Tibial nerve (tissue), 4 donors: ENCODE measurements at regions not wholly inside any gene's neighbourhood (a gene's known extent, or its start where the extent isn't known, plus 50 kb on each side); places are given as distances from the start of the nearest gene placed in this dataset.
A peak's percentile ranks its signal among the peaks of the same experiment; 100 is the strongest.

ENCODE experiments used
- DNase-seq, 2 donors: peaks; one replicate each; pipeline ENCODE4 v3.0.0-alpha.2; 2019; ENCODE audit warnings: low spot score in 2 of 2
- H3K27ac ChIP-seq, 4 donors: fragments of 200-600 bp; sonication (generic) in 3 of 4; one replicate each; pipeline ENCODE4 v1.5.1; 2017 to 2019; ENCODE audit warnings: mild to moderate bottlenecking in 1 of 4
- H3K27me3 ChIP-seq, 2 donors: fragments of 200-600 bp; sonication (generic) in 1 of 2; one replicate each; pipeline versions ENCODE4 v1.5.1 to v1.6.0; 2017 to 2019
- H3K36me3 ChIP-seq, 3 donors: fragments of 200-600 bp; sonication (generic); one replicate each; pipeline ENCODE4 v1.5.1; 2018 to 2019
- H3K4me1 ChIP-seq, 4 donors: fragments of 200-600 bp; sonication (generic) in 3 of 4; one replicate each; pipeline ENCODE4 v1.5.1; 2017 to 2019
- H3K4me3 ChIP-seq, 4 donors: fragments of 200-600 bp; sonication (generic) in 3 of 4; one replicate each; pipeline ENCODE4 v1.5.1; 2017 to 2019; ENCODE audit warnings: mild to moderate bottlenecking in 1 of 4, moderate library complexity in 1 of 4
- H3K9me3 ChIP-seq, 4 donors: fragments of 200-600 bp; sonication (generic) in 3 of 4; one replicate each; pipeline ENCODE4 v1.5.1; 2017 to 2019
- EP300 ChIP-seq, 2 donors: sonication (generic); formaldehyde crosslinking; IDR thresholded peaks; one replicate each; pipeline ENCODE4 v1.6.1; 2017; ENCODE audit warnings: antibody characterized with exemption in 2 of 2, mild to moderate bottlenecking in 1 of 2
- POLR2A ChIP-seq, 2 donors: fragments of 450-650 bp; IDR thresholded peaks; one replicate each; pipeline ENCODE4 v1.6.1; 2017; ENCODE audit warnings: antibody characterized with exemption in 2 of 2, mild to moderate bottlenecking in 2 of 2, moderate library complexity in 2 of 2
- WGBS, 2 donors: methylation state at CpG; one replicate each; pipeline ENCODE4 v1.1.5; 2018; 5-methylcytosine and 5-hydroxymethylcytosine counted together
- TF ChIP-seq, protein P1 (sequence below), 5 experiments: fragments of 200-600 bp in 3 of 5; fragments of 450-650 bp in 2 of 5; sonication (generic) in 3 of 5; IDR thresholded peaks; one replicate each; pipeline ENCODE4 v1.5.1; 2016 to 2019; ENCODE audit warnings: antibody characterized with exemption in 5 of 5, mild to moderate bottlenecking in 3 of 5, moderate library complexity in 2 of 5

GRCh38 chr3:101928890-101929289, 79.6 kb downstream of the NFKBIZ start:
- Histone ChIP-seq H3K4me1 (no peaks in the 10 kb centered on the region), H3K27ac (no peak overlapping the region), H3K9me3 (no peaks in the 10 kb centered on the region), H3K36me3 (no peaks in the 10 kb centered on the region), H3K4me3 (no peak overlapping the region), H3K27me3 (no peaks in the 10 kb centered on the region)
- no peak for DNase-seq
- WGBS, 2 donors, result 43 to 69% methylated on average over 1 of the region's 1 CpG
- TF ChIP-seq EP300 (IDR thresholded peaks at IDR 0.05), result no peak
- TF ChIP-seq POLR2A (IDR thresholded peaks at IDR 0.05), result no peak
- TF ChIP-seq, protein P1, sequence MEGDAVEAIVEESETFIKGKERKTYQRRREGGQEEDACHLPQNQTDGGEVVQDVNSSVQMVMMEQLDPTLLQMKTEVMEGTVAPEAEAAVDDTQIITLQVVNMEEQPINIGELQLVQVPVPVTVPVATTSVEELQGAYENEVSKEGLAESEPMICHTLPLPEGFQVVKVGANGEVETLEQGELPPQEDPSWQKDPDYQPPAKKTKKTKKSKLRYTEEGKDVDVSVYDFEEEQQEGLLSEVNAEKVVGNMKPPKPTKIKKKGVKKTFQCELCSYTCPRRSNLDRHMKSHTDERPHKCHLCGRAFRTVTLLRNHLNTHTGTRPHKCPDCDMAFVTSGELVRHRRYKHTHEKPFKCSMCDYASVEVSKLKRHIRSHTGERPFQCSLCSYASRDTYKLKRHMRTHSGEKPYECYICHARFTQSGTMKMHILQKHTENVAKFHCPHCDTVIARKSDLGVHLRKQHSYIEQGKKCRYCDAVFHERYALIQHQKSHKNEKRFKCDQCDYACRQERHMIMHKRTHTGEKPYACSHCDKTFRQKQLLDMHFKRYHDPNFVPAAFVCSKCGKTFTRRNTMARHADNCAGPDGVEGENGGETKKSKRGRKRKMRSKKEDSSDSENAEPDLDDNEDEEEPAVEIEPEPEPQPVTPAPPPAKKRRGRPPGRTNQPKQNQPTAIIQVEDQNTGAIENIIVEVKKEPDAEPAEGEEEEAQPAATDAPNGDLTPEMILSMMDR (IDR thresholded peaks at IDR 0.05), result no peak

DNA sequence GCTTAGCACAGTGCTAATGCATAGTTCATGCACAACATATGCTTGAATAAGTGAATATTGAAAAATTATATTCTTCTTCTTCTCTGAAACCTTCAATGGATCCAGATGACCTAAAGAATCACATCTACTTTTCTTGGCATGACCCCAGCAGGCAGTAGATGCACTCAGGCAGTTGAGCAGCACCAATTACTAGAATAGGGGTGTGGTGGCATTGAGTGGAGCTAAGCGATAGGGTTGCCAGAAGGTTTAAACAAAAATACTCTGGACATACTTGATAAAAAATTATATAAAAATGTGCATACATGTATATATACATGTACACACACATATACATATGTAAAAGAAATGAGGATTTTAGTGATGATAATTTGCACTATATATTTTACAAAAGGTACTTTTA, 81.8 kb downstream of the NFKBIZ start:
- 85 to 95% methylated on average over 1 of the region's 1 CpG for WGBS, 2 donors
- Histone ChIP-seq H3K27ac (no peak overlapping the region), H3K36me3 (no peaks in the 10 kb centered on the region), H3K27me3 (no peaks in the 10 kb centered on the region), H3K4me3 (no peak overlapping the region), H3K9me3 (no peaks in the 10 kb centered on the region), H3K4me1 (peaks cover 0 to 3% (median 0%) of the 10 kb centered on the region in 4 donors)
- TF ChIP-seq, protein P1 (IDR thresholded peaks at IDR 0.05), result no peak
- TF ChIP-seq EP300 (IDR thresholded peaks at IDR 0.05) (no peak), POLR2A (IDR thresholded peaks at IDR 0.05) (no peak)
- no peak for DNase-seq

GRCh38 chr3:101932326-101933068, 83.2 kb downstream of the NFKBIZ start:
- no peak for DNase-seq
- Histone ChIP-seq H3K4me1 (peaks cover 0 to 5% (median 0%) of the 10 kb centered on the region in 4 donors), H3K27me3 (no peaks in the 10 kb centered on the region), H3K36me3 (no peaks in the 10 kb centered on the region), H3K4me3 (no peak overlapping the region), H3K27ac (no peak overlapping the region), H3K9me3 (no peaks in the 10 kb centered on the region)
- TF ChIP-seq EP300 (IDR thresholded peaks at IDR 0.05) (no peak), POLR2A (IDR thresholded peaks at IDR 0.05) (no peak)
- TF ChIP-seq, protein P1 (IDR thresholded peaks at IDR 0.05), result no peak
- WGBS, 2 donors, result 74 to 77% methylated on average over 6 of the region's 6 CpGs

GRCh38 chr3:101936419-101937356, 87.4 kb downstream of the NFKBIZ start:
- H3K27me3 ChIP-seq, result no peaks in the 10 kb centered on the region
- DNase-seq, result no peak
- H3K36me3 ChIP-seq, result no peaks in the 10 kb centered on the region
- 74 to 82% methylated on average over 10 of the region's 10 CpGs for WGBS, 2 donors
- peak overlapping the region in 2 of 4 donors; percentile 22 to 38 for H3K27ac ChIP-seq
- no peak overlapping the region for H3K4me3 ChIP-seq
- TF ChIP-seq, protein P1 (IDR thresholded peaks at IDR 0.05), result no peak
- TF ChIP-seq EP300 (IDR thresholded peaks at IDR 0.05), result peak in 1 of 2 donors; percentile 66
- H3K9me3 ChIP-seq, result no peaks in the 10 kb centered on the region
- H3K4me1 ChIP-seq, result peaks cover 0 to 28% (median 9%) of the 10 kb centered on the region in 4 donors
